ENCODE measurements at regions not wholly inside any gene's neighbourhood (a gene's known extent, or its start where the extent isn't known, plus 50 kb on each side); places are given as distances from the start of the nearest gene placed in this dataset.

DNA sequence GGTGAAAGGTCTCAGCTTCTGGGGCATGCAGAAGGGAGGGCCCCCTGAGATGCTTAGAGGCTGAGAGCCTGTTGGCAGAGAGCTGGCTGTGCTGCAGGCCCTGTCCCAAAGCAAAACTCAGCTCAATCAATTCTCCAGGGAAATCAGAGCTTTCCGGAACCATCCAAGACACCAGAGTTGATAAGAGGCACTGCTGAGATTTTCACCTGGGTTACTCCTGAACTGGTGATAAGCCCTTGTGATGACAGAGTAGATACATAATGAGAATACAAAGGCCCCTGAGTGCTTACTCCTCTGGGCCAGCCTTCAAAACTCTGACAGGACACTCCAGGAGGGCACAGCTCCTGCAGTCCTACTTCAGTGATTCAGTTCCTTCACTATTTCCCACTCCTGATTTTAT lies 63.9 kb downstream of the ARL6IP4 start:
- TF ChIP-seq SIN3A (IDR thresholded peaks at IDR 0.05; ENCODE audit: borderline replicate concordance, insufficient read depth, low read length) = no peak

DNA sequence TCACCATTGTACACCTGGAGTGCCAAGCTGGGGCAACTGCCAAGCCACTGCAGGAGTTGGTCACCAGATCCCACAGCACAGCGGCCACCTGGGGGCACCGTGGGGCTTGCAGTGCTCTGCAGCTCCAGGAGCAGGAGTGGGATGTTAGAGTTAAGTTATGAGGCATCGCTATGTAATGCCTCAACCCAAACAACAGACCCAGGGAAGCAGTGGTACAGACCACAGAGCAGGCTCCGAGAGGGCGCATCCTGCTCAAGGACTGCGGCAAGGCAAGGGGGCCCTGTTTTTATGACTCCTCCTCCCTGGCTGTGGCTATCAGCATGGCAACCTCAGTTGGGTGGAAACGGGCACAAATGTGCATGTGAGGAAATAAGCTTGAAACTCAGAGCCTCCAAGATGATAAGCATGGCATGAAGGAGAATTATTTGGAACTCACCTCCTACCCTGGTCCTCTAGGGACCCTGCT lies 63.1 kb downstream of the ARL6IP4 start:
- no peak for TF ChIP-seq SIN3A (IDR thresholded peaks at IDR 0.05; ENCODE audit: borderline replicate concordance, insufficient read depth, low read length)
- no peak for TF ChIP-seq POLR2AphosphoS5 (IDR thresholded peaks at IDR 0.05; ENCODE audit: low read depth, low read length)
- TF ChIP-seq, protein P1, sequence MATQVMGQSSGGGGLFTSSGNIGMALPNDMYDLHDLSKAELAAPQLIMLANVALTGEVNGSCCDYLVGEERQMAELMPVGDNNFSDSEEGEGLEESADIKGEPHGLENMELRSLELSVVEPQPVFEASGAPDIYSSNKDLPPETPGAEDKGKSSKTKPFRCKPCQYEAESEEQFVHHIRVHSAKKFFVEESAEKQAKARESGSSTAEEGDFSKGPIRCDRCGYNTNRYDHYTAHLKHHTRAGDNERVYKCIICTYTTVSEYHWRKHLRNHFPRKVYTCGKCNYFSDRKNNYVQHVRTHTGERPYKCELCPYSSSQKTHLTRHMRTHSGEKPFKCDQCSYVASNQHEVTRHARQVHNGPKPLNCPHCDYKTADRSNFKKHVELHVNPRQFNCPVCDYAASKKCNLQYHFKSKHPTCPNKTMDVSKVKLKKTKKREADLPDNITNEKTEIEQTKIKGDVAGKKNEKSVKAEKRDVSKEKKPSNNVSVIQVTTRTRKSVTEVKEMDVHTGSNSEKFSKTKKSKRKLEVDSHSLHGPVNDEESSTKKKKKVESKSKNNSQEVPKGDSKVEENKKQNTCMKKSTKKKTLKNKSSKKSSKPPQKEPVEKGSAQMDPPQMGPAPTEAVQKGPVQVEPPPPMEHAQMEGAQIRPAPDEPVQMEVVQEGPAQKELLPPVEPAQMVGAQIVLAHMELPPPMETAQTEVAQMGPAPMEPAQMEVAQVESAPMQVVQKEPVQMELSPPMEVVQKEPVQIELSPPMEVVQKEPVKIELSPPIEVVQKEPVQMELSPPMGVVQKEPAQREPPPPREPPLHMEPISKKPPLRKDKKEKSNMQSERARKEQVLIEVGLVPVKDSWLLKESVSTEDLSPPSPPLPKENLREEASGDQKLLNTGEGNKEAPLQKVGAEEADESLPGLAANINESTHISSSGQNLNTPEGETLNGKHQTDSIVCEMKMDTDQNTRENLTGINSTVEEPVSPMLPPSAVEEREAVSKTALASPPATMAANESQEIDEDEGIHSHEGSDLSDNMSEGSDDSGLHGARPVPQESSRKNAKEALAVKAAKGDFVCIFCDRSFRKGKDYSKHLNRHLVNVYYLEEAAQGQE (IDR thresholded peaks at IDR 0.05; ENCODE audit: insufficient read depth in 1 of 2, low read depth in 2 of 2, low read length in 2 of 2) = no peak
- no peak for TF ChIP-seq TAF1 (IDR thresholded peaks at IDR 0.05; ENCODE audit: borderline replicate concordance, insufficient read depth, low read length)
- TF ChIP-seq FOXP2 (optimal IDR thresholded peaks at IDR 0.05; ENCODE audit: borderline replicate concordance, extremely low read depth, extremely low read length, insufficient read depth) = no peak

DNA sequence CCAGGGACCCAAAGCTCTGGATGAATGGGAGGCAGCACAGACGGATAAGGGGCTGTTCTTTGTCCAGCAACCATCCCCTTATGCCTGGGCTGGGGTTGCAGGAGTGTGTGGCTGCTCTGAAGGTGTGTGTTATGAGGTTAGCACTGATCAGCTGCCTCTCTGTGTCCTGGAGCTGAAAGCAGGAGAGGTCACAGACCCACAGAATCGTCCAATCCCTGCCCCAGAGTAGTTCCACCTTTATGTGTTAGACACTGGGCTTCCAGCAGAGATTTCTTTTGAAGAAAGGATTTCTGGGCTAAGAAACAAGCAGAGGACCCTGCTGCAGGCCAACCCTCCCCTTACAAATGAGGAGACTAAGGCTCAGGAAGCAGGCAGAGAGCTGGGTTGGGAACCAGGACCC lies 62.4 kb downstream of the ARL6IP4 start:
- no peak for TF ChIP-seq SIN3A (IDR thresholded peaks at IDR 0.05; ENCODE audit: borderline replicate concordance, insufficient read depth, low read length)
- TF ChIP-seq, protein P1 (IDR thresholded peaks at IDR 0.05; ENCODE audit: insufficient read depth in 1 of 2, low read depth in 2 of 2, low read length in 2 of 2) = no peak
- no peak for TF ChIP-seq FOXP2 (optimal IDR thresholded peaks at IDR 0.05; ENCODE audit: borderline replicate concordance, extremely low read depth, extremely low read length, insufficient read depth)
- no peak for TF ChIP-seq POLR2AphosphoS5 (IDR thresholded peaks at IDR 0.05; ENCODE audit: low read depth, low read length)
- TF ChIP-seq TAF1 (IDR thresholded peaks at IDR 0.05; ENCODE audit: borderline replicate concordance, insufficient read depth, low read length) = no peak

DNA sequence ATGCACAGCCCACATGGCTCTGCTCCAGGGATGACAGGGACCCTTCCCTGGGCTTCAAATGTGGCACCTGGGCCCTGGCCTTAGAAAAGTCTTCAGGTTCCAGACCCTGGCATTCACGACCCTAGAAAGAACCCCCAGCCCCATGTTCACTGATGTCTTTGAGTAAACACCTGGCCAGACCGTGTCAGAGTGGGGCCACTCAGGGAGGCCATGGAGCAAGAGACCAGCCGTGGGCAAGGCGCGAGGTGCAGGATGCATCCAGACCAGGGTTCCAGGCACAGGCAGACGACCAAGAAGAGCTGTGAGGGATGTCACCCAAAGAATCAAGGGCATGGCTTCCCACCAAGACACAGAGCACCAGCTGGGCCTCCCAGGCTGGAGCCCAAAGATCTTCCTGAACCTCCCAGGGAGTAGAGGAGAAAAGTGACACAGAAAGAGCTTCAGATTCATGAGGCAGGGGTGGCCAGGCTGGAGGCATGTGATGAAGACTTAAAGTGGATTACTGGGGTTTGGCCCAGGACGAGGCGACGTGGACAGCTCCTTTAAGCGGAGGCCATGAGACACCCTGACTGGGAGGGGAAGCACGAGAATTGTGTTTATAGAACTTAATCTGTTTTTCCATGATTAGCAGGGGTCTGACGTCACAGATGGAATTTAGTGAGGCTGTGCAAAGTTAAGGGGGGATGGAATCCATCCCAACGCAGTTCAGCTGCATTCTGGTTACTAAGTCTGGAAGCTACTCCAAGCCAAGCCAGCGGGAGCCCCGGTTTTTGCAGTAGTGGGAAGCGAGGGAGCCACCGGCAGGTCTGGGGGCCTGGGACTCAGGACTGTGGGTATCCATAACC lies 61.6 kb downstream of the ARL6IP4 start:
- TF ChIP-seq, protein P1 (IDR thresholded peaks at IDR 0.05; ENCODE audit: insufficient read depth in 1 of 2, low read depth in 2 of 2, low read length in 2 of 2) = no peak
- TF ChIP-seq POLR2AphosphoS5 (IDR thresholded peaks at IDR 0.05; ENCODE audit: low read depth, low read length) = no peak
- no peak for TF ChIP-seq TAF1 (IDR thresholded peaks at IDR 0.05; ENCODE audit: borderline replicate concordance, insufficient read depth, low read length)
- no peak for TF ChIP-seq FOXP2 (optimal IDR thresholded peaks at IDR 0.05; ENCODE audit: borderline replicate concordance, extremely low read depth, extremely low read length, insufficient read depth)
- no peak for TF ChIP-seq SIN3A (IDR thresholded peaks at IDR 0.05; ENCODE audit: borderline replicate concordance, insufficient read depth, low read length)

DNA sequence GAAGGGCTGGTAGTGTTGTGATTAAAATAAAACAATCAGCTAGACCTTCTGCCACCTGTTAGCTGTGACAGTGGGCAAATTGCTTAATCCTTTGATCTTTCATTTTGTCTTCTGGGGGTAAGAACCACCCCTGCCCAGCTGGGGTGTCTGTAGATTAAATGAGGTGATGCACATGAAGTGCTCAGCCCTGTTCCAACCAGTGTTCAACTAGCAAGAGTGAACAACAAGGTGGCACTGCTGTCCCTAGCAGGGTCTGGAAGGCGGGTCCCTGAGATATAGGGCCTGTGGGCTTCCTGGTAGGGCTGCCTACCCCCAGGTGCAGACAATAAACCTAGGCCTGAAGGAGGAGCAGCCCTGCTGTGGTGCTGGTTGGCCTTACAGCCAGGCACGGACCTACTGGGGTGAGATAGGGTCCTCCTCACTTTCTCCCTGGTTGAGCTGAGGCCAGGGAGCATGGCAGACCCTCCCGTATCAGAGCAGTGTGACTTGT lies 60.6 kb downstream of the ARL6IP4 start:
- no peak for TF ChIP-seq FOXP2 (optimal IDR thresholded peaks at IDR 0.05; ENCODE audit: borderline replicate concordance, extremely low read depth, extremely low read length, insufficient read depth)
- no peak for TF ChIP-seq POLR2AphosphoS5 (IDR thresholded peaks at IDR 0.05; ENCODE audit: low read depth, low read length)
- no peak for TF ChIP-seq SIN3A (IDR thresholded peaks at IDR 0.05; ENCODE audit: borderline replicate concordance, insufficient read depth, low read length)
- TF ChIP-seq, protein P1 (IDR thresholded peaks at IDR 0.05; ENCODE audit: insufficient read depth in 1 of 2, low read depth in 2 of 2, low read length in 2 of 2) = no peak
- no peak for TF ChIP-seq TAF1 (IDR thresholded peaks at IDR 0.05; ENCODE audit: borderline replicate concordance, insufficient read depth, low read length)

All from PFSK-1 (cell line).